Type B pancreatic cell (in vitro differentiated cells): ENCODE measurements at regions not wholly inside any gene's neighbourhood (a gene's known extent, or its start where the extent isn't known, plus 50 kb on each side); places are given as distances from the start of the nearest gene placed in this dataset.

ENCODE experiments used
- DNase-seq: peaks from one replicate; pipeline ENCODE4 v3.0.0; 2021; ENCODE audit warnings: mixed read lengths; ENCODE audit not compliant: unreplicated experiment; ENCODE audit errors: extremely low spot score
- H3K27ac Mint-ChIP-seq: 2 replicates; pipeline ENCODE4 v1.8.0; 2021; ENCODE audit warnings: mild to moderate bottlenecking, mixed read lengths
- H3K27me3 Mint-ChIP-seq: 2 replicates; pipeline ENCODE4 v1.8.0; 2021; ENCODE audit warnings: mixed read lengths
- H3K36me3 Mint-ChIP-seq: 2 replicates; pipeline ENCODE4 v1.8.0; 2021; ENCODE audit warnings: mixed read lengths
- H3K4me1 Mint-ChIP-seq: one replicate; pipeline ENCODE4 v1.8.0; 2021; ENCODE audit warnings: mixed read lengths; ENCODE audit not compliant: unreplicated experiment
- H3K4me3 Mint-ChIP-seq: 2 replicates; pipeline ENCODE4 v1.8.0; 2021; ENCODE audit warnings: mild to moderate bottlenecking, mixed read lengths
- H3K9me3 Mint-ChIP-seq: 2 replicates; pipeline ENCODE4 v1.8.0; 2021; ENCODE audit warnings: mixed read lengths
- CTCF ChIP-seq: fragments of 200-600 bp; sonication (generic); conservative IDR thresholded peaks from 2 replicates; pipeline ENCODE4 v1.5.0; 2021; ENCODE audit warnings: antibody characterized with exemption, mild to moderate bottlenecking

- Mint-ChIP-seq H3K9me3 (no peaks in the 10 kb centered on the region), H3K4me1 (peaks cover 10% of the 10 kb centered on the region), H3K36me3 (no peaks in the 10 kb centered on the region), H3K27ac (no peak overlapping the region), H3K4me3 (no peak overlapping the region), H3K27me3 (peaks cover 3% of the 10 kb centered on the region)
- no peak for DNase-seq
- no peak for TF ChIP-seq CTCF
These were observed 418.6 kb downstream of the SLCO4C1 start for GRCh38 chr5:101877451-101877850.

- H3K4me3 Mint-ChIP-seq: no peak overlapping the region
- no peaks in the 10 kb centered on the region for H3K36me3 Mint-ChIP-seq
- no peak for TF ChIP-seq CTCF
- no peaks in the 10 kb centered on the region for H3K4me1 Mint-ChIP-seq
- DNase-seq: no peak
- no peaks in the 10 kb centered on the region for H3K27me3 Mint-ChIP-seq
- H3K27ac Mint-ChIP-seq: no peak overlapping the region
- H3K9me3 Mint-ChIP-seq: no peaks in the 10 kb centered on the region
These were observed 429.6 kb downstream of the SLCO4C1 start for GRCh38 chr5:101866473-101866872.

- Mint-ChIP-seq H3K4me3 (no peak overlapping the region), H3K4me1 (no peaks in the 10 kb centered on the region), H3K27ac (no peak overlapping the region), H3K27me3 (no peaks in the 10 kb centered on the region), H3K36me3 (no peaks in the 10 kb centered on the region), H3K9me3 (no peaks in the 10 kb centered on the region)
- DNase-seq: no peak
- TF ChIP-seq CTCF: no peak
These were observed 435.5 kb downstream of the SLCO4C1 start for GRCh38 chr5:101860563-101860962.

GRCh38 chr5:101860145-101860544, 435.9 kb downstream of the SLCO4C1 start:
- H3K4me3 Mint-ChIP-seq: no peak overlapping the region
- no peaks in the 10 kb centered on the region for H3K4me1 Mint-ChIP-seq
- H3K9me3 Mint-ChIP-seq: no peaks in the 10 kb centered on the region
- no peaks in the 10 kb centered on the region for H3K36me3 Mint-ChIP-seq
- no peak overlapping the region for H3K27ac Mint-ChIP-seq
- no peak for DNase-seq
- no peak for TF ChIP-seq CTCF
- H3K27me3 Mint-ChIP-seq: no peaks in the 10 kb centered on the region

DNA sequence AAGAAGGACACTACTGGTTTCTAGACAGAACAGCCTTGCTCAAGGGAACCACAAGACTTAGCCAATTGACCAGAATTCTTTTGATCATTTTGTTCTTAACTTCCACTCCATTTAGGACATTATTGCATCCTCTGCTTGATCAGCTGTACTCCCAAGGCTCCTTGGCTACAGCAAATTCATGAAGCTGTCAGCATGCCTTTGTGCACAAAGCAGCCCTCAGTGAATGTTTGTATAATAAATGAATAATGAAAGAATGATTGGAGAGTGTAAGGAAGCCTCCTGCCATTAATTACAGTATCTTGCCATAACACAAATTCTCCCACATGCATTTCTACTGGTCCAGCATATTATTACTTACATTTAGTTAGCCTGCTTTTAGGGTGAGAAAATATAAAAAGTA, 449.6 kb downstream of the SLCO4C1 start:
- Mint-ChIP-seq H3K27me3 (peaks cover 4% of the 10 kb centered on the region), H3K4me1 (no peaks in the 10 kb centered on the region), H3K4me3 (no peak overlapping the region), H3K9me3 (no peaks in the 10 kb centered on the region), H3K36me3 (no peaks in the 10 kb centered on the region), H3K27ac (no peak overlapping the region)
- no peak for DNase-seq
- TF ChIP-seq CTCF: no peak

DNA sequence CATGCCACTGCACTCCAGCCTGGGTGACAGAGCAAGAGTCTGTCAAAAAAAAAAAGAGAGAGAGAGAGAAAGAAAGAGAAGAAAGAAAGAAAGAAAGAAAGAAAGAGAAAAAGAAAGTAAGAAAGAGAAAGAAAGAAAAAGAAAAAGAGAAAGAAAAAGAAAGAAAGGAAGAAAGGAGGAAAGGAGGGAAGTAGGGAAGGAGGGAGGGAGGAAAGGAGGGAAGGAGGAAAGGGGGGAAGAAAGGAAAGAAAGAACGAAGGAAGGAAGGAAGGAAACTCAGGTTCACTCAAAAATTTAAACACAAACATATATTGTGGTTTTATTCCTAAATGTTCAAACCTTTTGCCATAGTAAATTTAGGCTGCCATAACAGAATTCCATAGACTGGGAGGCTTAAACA, 453.0 kb downstream of the SLCO4C1 start:
- no peaks in the 10 kb centered on the region for H3K9me3 Mint-ChIP-seq
- no peak for TF ChIP-seq CTCF
- H3K36me3 Mint-ChIP-seq: no peaks in the 10 kb centered on the region
- no peaks in the 10 kb centered on the region for H3K27me3 Mint-ChIP-seq
- no peak overlapping the region for H3K4me3 Mint-ChIP-seq
- H3K4me1 Mint-ChIP-seq: no peaks in the 10 kb centered on the region
- DNase-seq: no peak
- no peak overlapping the region for H3K27ac Mint-ChIP-seq
